Sigmoid colon (tissue), 6 donors: ENCODE measurements at regions not wholly inside any gene's neighbourhood (a gene's known extent, or its start where the extent isn't known, plus 50 kb on each side); places are given as distances from the start of the nearest gene placed in this dataset.
A peak's percentile ranks its signal among the peaks of the same experiment; 100 is the strongest.
"Not testable (repeated sequence)": the region's sequence is repeated elsewhere in the genome, so short reads cannot be mapped to it uniquely, and the experiment has no call there.

Source experiments
- DNase-seq: peaks from one replicate; pipeline ENCODE4 v3.0.0-alpha.2; 2019
- H3K27ac ChIP-seq, 4 donors: fragments of 200-600 bp; sonication (generic); one replicate each; pipeline ENCODE4 v1.5.1; 2016 to 2019; ENCODE audit warnings: mild to moderate bottlenecking in 1 of 4
- H3K27me3 ChIP-seq, 3 donors: fragments of 200-600 bp; sonication (generic); one replicate each; pipeline ENCODE4 v1.5.1; 2019; ENCODE audit warnings: mild to moderate bottlenecking in 1 of 3
- H3K36me3 ChIP-seq, 4 donors: fragments of 200-600 bp; sonication (generic); one replicate each; pipeline ENCODE4 v1.5.1; 2016 to 2019
- H3K4me1 ChIP-seq, 4 donors: fragments of 200-600 bp; sonication (generic); one replicate each; pipeline ENCODE4 v1.5.1; 2017 to 2019
- H3K4me3 ChIP-seq, 4 donors: fragments of 200-600 bp; sonication (generic); one replicate each; pipeline ENCODE4 v1.5.1; 2017 to 2019; ENCODE audit warnings: mild to moderate bottlenecking in 2 of 4, moderate library complexity in 1 of 4
- H3K9me3 ChIP-seq, 4 donors: fragments of 200-600 bp in 3 of 4; sonication (generic) in 3 of 4; one replicate each; pipeline versions ENCODE4 v1.5.1 to v1.6.1; 2013 to 2019
- CTCF ChIP-seq, 4 experiments: fragments of 450-650 bp in 3 of 4; fragments of 200-600 bp in 1 of 4; IDR thresholded peaks; one replicate each; pipeline ENCODE4 v1.5.1; 2016 to 2019; ENCODE audit warnings: antibody characterized with exemption in 4 of 4, mild to moderate bottlenecking in 3 of 4, moderate library complexity in 2 of 4
- EP300 ChIP-seq, 4 donors: sonication (generic); formaldehyde crosslinking; IDR thresholded peaks; one replicate each; pipeline ENCODE4 v1.6.1; 2017; ENCODE audit warnings: antibody characterized with exemption in 4 of 4
- POLR2A ChIP-seq, 2 donors: fragments of 450-650 bp; IDR thresholded peaks; one replicate each; pipeline ENCODE4 v1.6.1; 2016; ENCODE audit warnings: antibody characterized with exemption in 2 of 2, mild to moderate bottlenecking in 2 of 2, moderate library complexity in 2 of 2
- POLR2AphosphoS5 ChIP-seq, 4 donors: sonication (generic); formaldehyde crosslinking; IDR thresholded peaks; one replicate each; pipeline ENCODE4 v1.6.1; 2017; ENCODE audit warnings: antibody characterized with exemption in 4 of 4
- WGBS, 2 donors: extraction: QIAGEN DNeasy Blood & Tissue Kit; methylation state at CpG; one replicate each; pipeline ENCODE4 v1.1.7; 2013; 5-methylcytosine and 5-hydroxymethylcytosine counted together
- intact Hi-C: fragments of 100-400 bp; cut with DNase I; formaldehyde crosslinking; loops from one replicate; pipeline ENCODE4 v1.15.1; 2023
- donor health status: healthy with polysubstance abuse.
- donor health status: healthy.

GRCh38 chr3:194955546-194955945, 269.9 kb downstream of the FAM43A start:
- no peaks in the 10 kb centered on the region for H3K27me3 ChIP-seq
- DNase-seq: peak; percentile 56
- no peak overlapping the region for H3K4me3 ChIP-seq
- H3K9me3 ChIP-seq: no peaks in the 10 kb centered on the region
- 90 to 93% methylated on average over 7 of the region's 7 CpGs for WGBS, 2 donors
- no peak for TF ChIP-seq EP300 (IDR thresholded peaks at IDR 0.05)
- TF ChIP-seq POLR2AphosphoS5 (IDR thresholded peaks at IDR 0.05): no peak
- TF ChIP-seq CTCF (IDR thresholded peaks at IDR 0.05): no peak
- no peak for TF ChIP-seq POLR2A (IDR thresholded peaks at IDR 0.05)
- peaks cover 0 to 7% (median 2%) of the 10 kb centered on the region in 4 donors for H3K4me1 ChIP-seq
- no peak overlapping the region for H3K27ac ChIP-seq
- no peaks in the 10 kb centered on the region for H3K36me3 ChIP-seq
- intact Hi-C loops: loop anchor here (10.0 kb wide), 1 partner anchor 261 kb away; no protein-coding TSS in a partner anchor

DNA sequence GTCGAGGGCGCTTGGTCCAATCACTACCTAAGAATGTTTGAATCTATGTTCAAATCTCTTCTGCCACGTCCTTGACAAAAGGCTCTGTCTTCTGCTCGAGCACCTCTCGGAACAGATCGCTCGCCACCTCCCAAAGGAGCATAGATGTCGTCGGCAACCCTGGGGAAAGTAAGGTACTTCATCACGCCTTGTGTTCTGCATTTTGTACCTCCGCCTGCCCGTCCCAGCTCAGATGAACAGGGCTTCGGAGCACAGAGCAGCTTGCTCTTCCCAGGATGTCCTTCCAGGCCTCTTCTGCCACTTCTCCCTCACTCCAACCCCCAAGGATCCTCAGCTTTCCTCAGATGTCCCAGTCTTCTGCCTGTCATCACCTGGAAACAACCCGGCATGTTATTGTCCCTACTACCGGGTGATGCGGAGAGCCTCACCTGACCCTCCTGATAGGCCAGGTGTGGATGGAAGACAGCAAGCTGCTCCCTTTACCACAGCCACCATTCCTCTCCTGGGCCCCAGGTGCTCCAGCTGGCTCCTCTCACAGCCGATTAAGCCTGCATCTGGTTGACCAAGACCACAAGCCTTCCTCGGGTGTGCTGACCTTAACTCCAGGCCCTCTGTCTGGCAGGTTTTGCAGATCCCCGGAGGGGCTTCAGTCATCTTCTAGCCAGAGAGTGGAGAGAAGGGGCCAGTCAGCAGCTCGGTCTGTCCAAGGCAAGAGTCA, 270.5 kb downstream of the FAM43A start:
- H3K4me1 ChIP-seq: peaks cover 0 to 7% (median 2%) of the 10 kb centered on the region in 4 donors
- intact Hi-C loops: loop anchor here (10.0 kb wide), 1 partner anchor 261 kb away; no protein-coding TSS in a partner anchor
- no peaks in the 10 kb centered on the region for H3K9me3 ChIP-seq
- no peak overlapping the region for H3K4me3 ChIP-seq
- H3K27me3 ChIP-seq: no peaks in the 10 kb centered on the region
- no peak overlapping the region for H3K27ac ChIP-seq
- DNase-seq: peak; percentile 43
- TF ChIP-seq POLR2AphosphoS5 (IDR thresholded peaks at IDR 0.05) (no peak), EP300 (IDR thresholded peaks at IDR 0.05) (no peak), CTCF (IDR thresholded peaks at IDR 0.05) (no peak), POLR2A (IDR thresholded peaks at IDR 0.05) (no peak)
- WGBS, 2 donors: 84 to 95% methylated on average over 20 of the region's 20 CpGs
- H3K36me3 ChIP-seq: no peaks in the 10 kb centered on the region

GRCh38 chr3:194956697-194957396, 271.2 kb downstream of the FAM43A start:
- intact Hi-C loops: loop anchor here (10.0 kb wide), 1 partner anchor 262 kb away; no protein-coding TSS in a partner anchor
- 88 to 95% methylated on average over 17 of the region's 17 CpGs for WGBS, 2 donors
- H3K4me3 ChIP-seq: no peak overlapping the region
- no peaks in the 10 kb centered on the region for H3K36me3 ChIP-seq
- no peak overlapping the region for H3K27ac ChIP-seq
- no peaks in the 10 kb centered on the region for H3K27me3 ChIP-seq
- no peaks in the 10 kb centered on the region for H3K9me3 ChIP-seq
- peak; percentile 88 for DNase-seq
- H3K4me1 ChIP-seq: peaks cover 0 to 7% (median 2%) of the 10 kb centered on the region in 4 donors
- TF ChIP-seq POLR2AphosphoS5 (IDR thresholded peaks at IDR 0.05): peak in 1 of 4 donors; percentile 14
- no peak for TF ChIP-seq POLR2A (IDR thresholded peaks at IDR 0.05)

- Histone ChIP-seq H3K9me3 (no peaks in the 10 kb centered on the region), H3K27ac (no peak overlapping the region), H3K36me3 (no peaks in the 10 kb centered on the region), H3K4me3 (no peak overlapping the region), H3K27me3 (no peaks in the 10 kb centered on the region), H3K4me1 (peaks cover 0 to 5% (median 1%) of the 10 kb centered on the region in 4 donors)
- no peak for DNase-seq
- TF ChIP-seq POLR2A (IDR thresholded peaks at IDR 0.05) (no peak), POLR2AphosphoS5 (IDR thresholded peaks at IDR 0.05) (no peak), EP300 (IDR thresholded peaks at IDR 0.05) (no peak), CTCF (IDR thresholded peaks at IDR 0.05) (no peak)
- intact Hi-C loops: loop anchor here (10.0 kb wide), 1 partner anchor 263 kb away; no protein-coding TSS in a partner anchor
- 73 to 83% methylated on average over 7 of the region's 7 CpGs for WGBS, 2 donors
Measured at GRCh38 chr3:194957743-194958240, 272.1 kb downstream of the FAM43A start.

- Histone ChIP-seq H3K36me3 (no peaks in the 10 kb centered on the region), H3K27ac (no peak overlapping the region), H3K27me3 (no peaks in the 10 kb centered on the region), H3K4me1 (no peaks in the 10 kb centered on the region), H3K4me3 (no peak overlapping the region), H3K9me3 (no peaks in the 10 kb centered on the region)
- no peak for DNase-seq
- 84 to 89% methylated on average over 7 of the region's 7 CpGs for WGBS, 2 donors
- intact Hi-C loops: loop anchor here (10.0 kb wide), 1 partner anchor 264 kb away; no protein-coding TSS in a partner anchor
- TF ChIP-seq POLR2A (IDR thresholded peaks at IDR 0.05): no peak
- TF ChIP-seq CTCF (IDR thresholded peaks at IDR 0.05): no peak
- TF ChIP-seq EP300 (IDR thresholded peaks at IDR 0.05): no peak
- no peak for TF ChIP-seq POLR2AphosphoS5 (IDR thresholded peaks at IDR 0.05)
Measured at GRCh38 chr3:194959217-194959616, 273.5 kb downstream of the FAM43A start.

DNA sequence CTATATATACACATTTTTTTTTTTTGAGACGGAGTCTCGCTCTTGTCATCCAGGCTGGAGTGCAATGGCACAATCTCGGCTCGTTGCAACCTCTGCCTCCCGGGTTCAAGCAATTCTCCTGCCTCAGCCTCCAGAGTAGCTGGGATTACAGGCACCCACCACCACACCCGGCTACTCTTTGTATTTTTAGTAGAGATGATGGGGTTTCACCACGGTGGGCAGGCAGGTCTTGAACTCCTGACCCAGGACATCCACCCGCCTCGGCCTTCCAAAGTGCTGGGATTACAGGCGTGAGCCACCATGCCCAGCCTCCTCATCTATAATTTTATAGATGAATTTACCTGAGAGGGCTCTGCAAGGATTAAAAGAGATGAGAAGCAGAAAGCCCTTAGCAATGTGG, 274.0 kb downstream of the FAM43A start:
- intact Hi-C loops: loop anchor here (10.0 kb wide), 1 partner anchor 265 kb away; no protein-coding TSS in a partner anchor
- H3K27ac ChIP-seq, H3K9me3 ChIP-seq, H3K4me3 ChIP-seq, DNase-seq, H3K27me3 ChIP-seq, H3K36me3 ChIP-seq, H3K4me1 ChIP-seq: not testable (repeated sequence)
- 92% methylated on average over 10 of the region's 10 CpGs for WGBS, 2 donors
